HUES48 (cell line): ENCODE measurements at regions not wholly inside any gene's neighbourhood (a gene's known extent, or its start where the extent isn't known, plus 50 kb on each side); places are given as distances from the start of the nearest gene placed in this dataset.

ENCODE experiments used
- H3K27ac ChIP-seq: one replicate; pipeline ENCODE4 v1.7.0; 2013; ENCODE audit warnings: low read depth, low read length, inconsistent platforms
- H3K27me3 ChIP-seq: 2 replicates; pipeline ENCODE4 v1.6.1; 2013; ENCODE audit warnings: mild to moderate bottlenecking, low read length; ENCODE audit not compliant: control insufficient read depth, insufficient read depth
- H3K36me3 ChIP-seq: 2 replicates; pipeline ENCODE4 v1.6.1; 2013; ENCODE audit warnings: low read length; ENCODE audit not compliant: control insufficient read depth, insufficient read depth
- H3K4me1 ChIP-seq: 2 replicates; pipeline ENCODE4 v1.6.1; 2013; ENCODE audit warnings: mild to moderate bottlenecking, low read length; ENCODE audit not compliant: control insufficient read depth, insufficient read depth
- H3K4me3 ChIP-seq: 2 replicates; pipeline ENCODE4 v1.5.1; 2013; ENCODE audit warnings: mild to moderate bottlenecking, low read depth, low read length
- H3K9ac ChIP-seq: 2 replicates; pipeline ENCODE4 v1.6.1; 2013; ENCODE audit warnings: mild to moderate bottlenecking, low read depth, low read length, moderate library complexity
- H3K9me3 ChIP-seq: 2 replicates; pipeline ENCODE4 v1.6.1; 2013; ENCODE audit warnings: low read length; ENCODE audit not compliant: control insufficient read depth, insufficient read depth

GRCh38 chr7:46960970-46961369 is 620.9 kb downstream of the TNS3 start:
- H3K9me3 ChIP-seq = peaks cover 19% of the 10 kb centered on the region
- no peak overlapping the region for H3K4me3 ChIP-seq
- H3K27ac ChIP-seq = no peak overlapping the region
- no peaks in the 10 kb centered on the region for H3K27me3 ChIP-seq
- H3K4me1 ChIP-seq = no peaks in the 10 kb centered on the region
- H3K9ac ChIP-seq = no peak overlapping the region
- no peaks in the 10 kb centered on the region for H3K36me3 ChIP-seq

DNA sequence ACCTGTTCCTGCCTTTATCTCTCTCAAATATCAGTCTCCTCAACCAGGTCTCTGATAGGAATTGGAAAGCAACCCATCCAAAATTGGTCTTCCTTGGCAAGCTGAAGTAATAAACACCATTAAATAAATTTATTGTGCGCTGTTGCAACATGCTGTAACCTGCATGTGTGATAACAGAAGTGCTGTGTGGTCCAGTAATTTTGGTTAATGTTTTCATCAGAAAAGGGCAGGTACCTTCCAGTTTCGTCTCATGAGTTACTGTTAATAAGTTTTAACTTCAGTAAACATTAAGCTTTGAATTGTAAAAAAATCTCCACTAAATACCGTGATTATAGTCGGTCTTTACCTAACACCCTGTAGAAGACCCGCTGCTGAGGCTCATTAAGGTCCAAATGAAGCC is 624.7 kb downstream of the TNS3 start:
- no peaks in the 10 kb centered on the region for H3K36me3 ChIP-seq
- H3K27ac ChIP-seq = no peak overlapping the region
- H3K9ac ChIP-seq = no peak overlapping the region
- no peak overlapping the region for H3K4me3 ChIP-seq
- H3K27me3 ChIP-seq = no peaks in the 10 kb centered on the region
- H3K9me3 ChIP-seq = no peaks in the 10 kb centered on the region
- H3K4me1 ChIP-seq = no peaks in the 10 kb centered on the region

DNA sequence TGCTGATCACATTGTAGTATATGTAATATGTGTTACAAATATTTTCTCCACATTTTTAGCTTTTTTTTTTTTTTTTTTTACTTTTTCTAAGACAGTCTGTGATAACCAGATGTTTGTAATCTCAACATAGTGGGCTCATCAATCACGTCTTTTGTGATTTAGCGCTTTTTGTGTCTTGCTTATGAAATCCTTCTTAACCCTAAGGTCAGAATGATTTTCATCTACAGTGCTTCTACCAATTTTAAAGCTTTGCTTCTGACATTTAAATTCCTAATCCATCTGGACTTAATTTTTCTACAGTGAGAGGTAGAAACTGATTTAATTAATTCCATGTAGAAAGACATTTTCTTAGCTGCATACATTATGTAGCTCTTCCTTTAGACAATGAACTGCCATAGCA is 626.4 kb downstream of the TNS3 start:
- Histone ChIP-seq H3K27me3 (no peaks in the 10 kb centered on the region), H3K9me3 (no peaks in the 10 kb centered on the region), H3K9ac (no peak overlapping the region)

DNA sequence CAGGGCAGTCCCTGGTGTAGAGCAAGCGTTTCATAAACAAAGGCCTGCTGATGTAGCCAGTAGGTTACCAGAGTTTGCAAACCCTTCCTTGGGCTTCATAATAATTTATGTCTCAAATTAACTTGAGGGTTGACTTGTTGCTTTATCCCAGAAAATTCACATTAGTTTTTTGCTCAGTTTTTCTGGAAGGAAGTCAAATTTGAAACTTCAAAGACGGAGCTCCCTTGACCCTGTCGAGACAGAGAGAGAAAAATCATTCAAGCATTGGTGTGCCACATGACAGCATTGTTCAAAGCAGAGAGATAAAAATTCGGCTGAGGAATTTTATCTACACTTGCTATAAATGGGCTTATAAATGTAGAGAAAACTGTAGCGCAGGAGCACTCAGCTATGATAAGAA is 627.7 kb downstream of the TNS3 start:
- H3K9ac ChIP-seq = no peak overlapping the region
- H3K4me3 ChIP-seq = no peak overlapping the region
- no peaks in the 10 kb centered on the region for H3K36me3 ChIP-seq
- H3K9me3 ChIP-seq = no peaks in the 10 kb centered on the region
- H3K27ac ChIP-seq = no peak overlapping the region
- no peaks in the 10 kb centered on the region for H3K4me1 ChIP-seq
- H3K27me3 ChIP-seq = no peaks in the 10 kb centered on the region

More for the DNA sequence above, 626.4 kb downstream of the TNS3 start:
- H3K27ac ChIP-seq = no peak overlapping the region
- H3K4me1 ChIP-seq = no peaks in the 10 kb centered on the region
- H3K36me3 ChIP-seq = no peaks in the 10 kb centered on the region
- no peak overlapping the region for H3K4me3 ChIP-seq

GRCh38 chr7:46953008-46953407 is 628.9 kb downstream of the TNS3 start:
- H3K36me3 ChIP-seq = no peaks in the 10 kb centered on the region
- H3K9me3 ChIP-seq = no peaks in the 10 kb centered on the region
- H3K27me3 ChIP-seq = no peaks in the 10 kb centered on the region
- H3K4me3 ChIP-seq = no peak overlapping the region
- no peak overlapping the region for H3K9ac ChIP-seq
- no peak overlapping the region for H3K27ac ChIP-seq
- no peaks in the 10 kb centered on the region for H3K4me1 ChIP-seq

- Histone ChIP-seq H3K4me1 (no peaks in the 10 kb centered on the region), H3K9ac (no peak overlapping the region), H3K27me3 (no peaks in the 10 kb centered on the region), H3K36me3 (no peaks in the 10 kb centered on the region), H3K4me3 (no peak overlapping the region), H3K9me3 (no peaks in the 10 kb centered on the region), H3K27ac (no peak overlapping the region)
Observed at GRCh38 chr7:46949270-46949931, 632.5 kb downstream of the TNS3 start.

- H3K36me3 ChIP-seq = no peaks in the 10 kb centered on the region
- H3K9me3 ChIP-seq = no peaks in the 10 kb centered on the region
- no peak overlapping the region for H3K27ac ChIP-seq
- H3K9ac ChIP-seq = no peak overlapping the region
- no peaks in the 10 kb centered on the region for H3K27me3 ChIP-seq
- H3K4me3 ChIP-seq = no peak overlapping the region
- H3K4me1 ChIP-seq = no peaks in the 10 kb centered on the region
Observed at GRCh38 chr7:46948716-46949115, 633.2 kb downstream of the TNS3 start.

GRCh38 chr7:46945328-46945727 is 636.6 kb downstream of the TNS3 start:
- Histone ChIP-seq H3K36me3 (no peaks in the 10 kb centered on the region), H3K9ac (no peak overlapping the region), H3K4me3 (no peak overlapping the region), H3K27ac (no peak overlapping the region), H3K27me3 (no peaks in the 10 kb centered on the region), H3K4me1 (no peaks in the 10 kb centered on the region), H3K9me3 (no peaks in the 10 kb centered on the region)

DNA sequence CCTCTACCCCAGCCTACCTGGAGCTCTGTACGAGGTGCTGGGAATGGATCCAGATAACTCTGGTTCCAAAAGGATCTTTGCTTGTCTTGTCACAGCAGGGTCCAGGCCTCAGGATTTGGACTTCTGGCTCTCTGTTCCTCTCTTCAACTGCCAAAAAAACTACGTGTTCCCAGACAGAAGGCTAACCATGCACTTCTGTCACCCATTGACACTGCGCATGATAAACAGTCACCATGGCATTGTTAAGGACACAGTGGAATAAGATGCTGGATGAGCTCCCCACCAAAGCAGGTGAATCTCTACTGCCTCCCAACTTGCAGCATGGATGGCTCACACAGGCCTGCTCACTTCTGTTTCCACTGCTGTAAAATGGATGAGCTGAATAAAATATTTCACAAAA is 637.9 kb downstream of the TNS3 start:
- Histone ChIP-seq H3K4me1 (no peaks in the 10 kb centered on the region), H3K27ac (no peak overlapping the region), H3K27me3 (no peaks in the 10 kb centered on the region), H3K9ac (no peak overlapping the region), H3K36me3 (no peaks in the 10 kb centered on the region), H3K4me3 (no peak overlapping the region), H3K9me3 (no peaks in the 10 kb centered on the region)

DNA sequence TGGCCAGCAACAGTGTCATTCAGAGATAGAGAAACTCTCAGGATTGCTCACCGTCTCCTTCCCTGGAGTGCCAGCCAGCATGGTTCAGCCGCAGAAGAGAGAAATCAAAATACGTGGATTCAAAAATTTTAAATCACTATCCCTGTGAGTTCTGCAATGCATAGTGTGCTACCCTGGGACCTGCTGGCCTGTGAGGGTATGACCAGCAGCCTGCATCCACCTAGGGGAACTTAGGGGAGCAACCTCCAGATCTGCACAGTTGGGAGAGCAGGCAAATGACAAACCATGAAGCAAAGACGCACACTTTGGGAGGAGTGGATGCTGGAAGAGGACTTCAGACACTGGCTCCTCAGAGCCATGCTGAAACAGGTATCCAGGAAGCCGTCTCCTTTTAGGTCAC is 639.3 kb downstream of the TNS3 start:
- Histone ChIP-seq H3K9ac (no peak overlapping the region), H3K4me1 (no peaks in the 10 kb centered on the region), H3K36me3 (no peaks in the 10 kb centered on the region), H3K27ac (no peak overlapping the region), H3K27me3 (no peaks in the 10 kb centered on the region), H3K9me3 (no peaks in the 10 kb centered on the region), H3K4me3 (no peak overlapping the region)

DNA sequence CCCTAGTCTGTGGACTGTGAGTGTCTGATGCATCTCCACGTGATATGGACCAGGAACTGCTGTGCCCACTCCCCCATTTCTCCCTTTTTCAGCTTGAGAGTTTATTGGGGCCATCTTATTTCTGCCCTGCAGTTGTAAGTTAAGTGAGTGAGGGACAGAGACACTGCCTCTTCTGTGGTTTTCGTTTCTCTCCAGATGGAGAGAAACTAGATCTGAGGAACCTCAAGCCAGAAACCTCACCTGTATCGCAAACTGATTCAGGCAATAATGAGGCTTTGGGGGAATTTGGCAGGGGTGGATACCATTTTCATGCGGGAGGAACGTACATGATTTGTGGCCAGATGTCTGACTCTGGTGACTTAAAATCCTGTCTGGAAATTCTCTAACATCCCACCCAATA is 641.7 kb downstream of the TNS3 start:
- Histone ChIP-seq H3K4me1 (no peaks in the 10 kb centered on the region), H3K27ac (no peak overlapping the region), H3K27me3 (no peaks in the 10 kb centered on the region), H3K9ac (no peak overlapping the region), H3K9me3 (no peaks in the 10 kb centered on the region), H3K36me3 (no peaks in the 10 kb centered on the region), H3K4me3 (no peak overlapping the region)

DNA sequence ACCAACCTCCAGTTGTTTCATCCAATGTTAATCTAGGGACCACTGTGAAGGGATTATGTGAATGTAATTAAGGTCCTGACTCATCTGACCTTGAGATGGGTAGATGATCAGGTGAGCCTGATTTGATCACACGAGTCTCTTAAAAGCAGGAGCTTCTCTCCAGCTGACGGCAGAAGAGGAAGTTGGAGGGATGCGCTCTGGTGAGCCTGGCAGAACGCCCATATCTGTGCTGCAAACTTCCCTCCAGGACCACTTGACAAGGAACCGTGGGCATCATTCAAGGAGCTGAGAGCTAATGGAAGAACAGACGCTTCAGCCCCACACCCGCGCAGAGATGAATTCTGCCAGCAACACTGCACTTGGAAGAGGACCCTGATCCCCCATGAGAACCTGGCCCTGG is 642.4 kb downstream of the TNS3 start:
- no peaks in the 10 kb centered on the region for H3K4me1 ChIP-seq
- H3K9ac ChIP-seq = no peak overlapping the region
- no peak overlapping the region for H3K4me3 ChIP-seq
- no peak overlapping the region for H3K27ac ChIP-seq
- no peaks in the 10 kb centered on the region for H3K36me3 ChIP-seq
- no peaks in the 10 kb centered on the region for H3K9me3 ChIP-seq
- H3K27me3 ChIP-seq = no peaks in the 10 kb centered on the region
